ENCODE measurements at regions not wholly inside any gene's neighbourhood (a gene's known extent, or its start where the extent isn't known, plus 50 kb on each side); places are given as distances from the start of the nearest gene placed in this dataset.
A peak's percentile ranks its signal among the peaks of the same experiment; 100 is the strongest.
"Not testable (repeated sequence)": the region's sequence is repeated elsewhere in the genome, so short reads cannot be mapped to it uniquely, and the experiment has no call there.

- no peak for DNase-seq
These were observed 255.2 kb downstream of the MDFIC start for GRCh38 chr7:115177103-115177502.

DNA sequence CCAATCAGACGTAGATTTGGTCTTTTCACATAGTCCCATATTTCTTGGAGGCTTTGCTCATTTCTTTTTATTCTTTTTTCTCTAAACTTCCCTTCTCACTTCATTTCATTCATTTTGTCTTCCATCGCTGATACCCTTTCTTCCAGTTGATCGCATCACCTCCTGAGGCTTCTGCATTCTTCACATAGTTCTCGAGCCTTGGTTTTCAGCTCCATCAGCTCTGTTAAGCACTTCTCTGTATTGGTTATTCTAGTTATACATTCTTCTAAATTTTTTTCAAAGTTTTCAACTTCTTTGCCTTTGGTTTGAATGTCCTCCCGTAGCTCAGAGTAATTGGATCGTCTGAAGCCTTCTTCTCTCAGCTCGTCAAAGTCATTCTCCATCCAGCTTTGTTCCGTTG lies 250.5 kb downstream of the MDFIC start:
- not testable (repeated sequence) for DNase-seq

DNA sequence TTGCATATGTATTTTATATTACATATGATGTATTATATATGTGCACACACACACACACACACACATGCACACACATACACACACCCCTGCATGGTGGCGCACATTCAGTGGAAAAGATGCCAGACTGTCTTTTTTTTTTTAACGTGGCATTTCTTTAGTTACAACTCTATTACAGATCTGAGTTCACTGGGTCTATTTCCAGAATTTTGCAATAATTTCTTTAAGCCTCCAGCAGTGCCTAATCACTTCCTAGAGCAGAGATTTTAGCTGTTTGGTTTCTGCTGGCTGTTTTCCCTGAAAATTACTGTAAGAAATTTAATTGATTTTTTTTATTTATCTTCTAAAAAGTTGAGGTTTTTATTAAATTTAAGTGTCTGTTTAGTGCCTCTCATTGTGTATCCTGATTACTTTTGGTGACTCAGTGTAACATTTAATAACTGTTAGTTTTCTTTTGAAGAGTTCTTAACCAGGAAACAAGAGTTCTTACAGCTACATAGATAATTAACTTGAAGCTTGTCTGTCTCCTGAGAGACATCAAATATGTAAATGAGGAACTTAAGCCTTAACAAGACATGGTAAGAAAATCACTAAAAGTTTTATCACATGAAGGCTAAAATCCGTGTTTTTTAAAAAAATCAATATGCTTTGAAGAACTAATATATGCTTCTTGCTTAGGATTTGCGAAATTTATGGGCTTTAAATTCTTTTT lies 232.0 kb downstream of the MDFIC start:
- DNase-seq, result no peak

DNA sequence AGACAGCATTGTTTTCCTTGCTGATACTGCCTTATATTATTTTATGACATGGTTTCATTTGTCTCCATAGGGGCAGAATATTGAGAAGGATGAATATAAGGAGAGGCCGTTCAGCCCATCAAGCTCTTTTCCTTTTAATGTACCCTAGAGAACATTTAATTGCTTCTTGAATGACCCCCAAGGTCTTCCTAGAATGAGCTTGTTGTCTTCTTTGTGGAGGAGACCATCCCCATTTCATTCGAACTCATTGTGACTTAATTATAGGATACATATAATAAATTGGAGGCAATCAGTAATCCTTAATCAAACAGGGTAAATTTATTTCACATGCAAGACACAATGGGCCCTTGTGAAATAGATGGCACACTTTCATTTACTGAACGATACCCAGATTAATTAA lies 231.3 kb downstream of the MDFIC start:
- DNase-seq, result no peak

DNA sequence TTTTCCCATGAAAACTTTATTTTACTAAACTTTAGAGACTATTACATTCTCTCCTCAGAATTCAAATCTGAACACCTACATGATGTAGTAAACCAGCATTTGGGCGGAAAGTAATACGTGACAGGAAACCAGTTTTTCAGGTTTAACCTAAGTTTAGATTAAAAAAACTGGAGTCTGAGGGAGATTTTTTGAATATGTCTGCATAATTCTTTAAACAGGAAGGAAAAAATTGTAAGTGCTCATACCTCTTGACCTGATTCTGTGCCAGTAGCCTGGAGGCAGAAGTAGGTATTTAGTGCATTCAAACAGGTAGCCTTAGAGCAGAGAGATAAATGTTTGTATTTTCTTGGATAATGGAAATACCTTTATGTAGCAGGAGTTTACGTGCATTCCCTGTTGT lies 224.3 kb downstream of the MDFIC start:
- no peak for DNase-seq

GRCh38 chr7:115145512-115145911 lies 223.6 kb downstream of the MDFIC start:
- no peak for DNase-seq

DNA sequence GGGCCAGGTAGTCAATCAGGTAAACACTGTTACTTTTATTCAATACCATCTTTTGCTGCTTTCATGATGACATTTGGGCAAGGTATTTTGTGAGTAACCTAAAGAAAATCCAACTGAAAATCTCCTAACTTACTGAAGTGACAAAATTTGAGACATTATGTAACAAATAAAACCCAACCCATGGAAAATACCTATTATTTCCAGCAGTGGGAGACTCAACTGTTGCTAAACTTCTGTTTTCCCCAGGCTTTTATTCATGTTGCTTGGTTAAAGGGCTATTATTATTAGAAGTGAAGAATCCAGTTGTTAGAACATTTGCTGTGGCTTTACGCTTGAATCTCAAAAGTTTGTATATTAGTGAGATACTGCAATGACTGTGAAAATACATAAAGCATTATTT lies 215.9 kb downstream of the MDFIC start:
- DNase-seq, result no peak

DNA sequence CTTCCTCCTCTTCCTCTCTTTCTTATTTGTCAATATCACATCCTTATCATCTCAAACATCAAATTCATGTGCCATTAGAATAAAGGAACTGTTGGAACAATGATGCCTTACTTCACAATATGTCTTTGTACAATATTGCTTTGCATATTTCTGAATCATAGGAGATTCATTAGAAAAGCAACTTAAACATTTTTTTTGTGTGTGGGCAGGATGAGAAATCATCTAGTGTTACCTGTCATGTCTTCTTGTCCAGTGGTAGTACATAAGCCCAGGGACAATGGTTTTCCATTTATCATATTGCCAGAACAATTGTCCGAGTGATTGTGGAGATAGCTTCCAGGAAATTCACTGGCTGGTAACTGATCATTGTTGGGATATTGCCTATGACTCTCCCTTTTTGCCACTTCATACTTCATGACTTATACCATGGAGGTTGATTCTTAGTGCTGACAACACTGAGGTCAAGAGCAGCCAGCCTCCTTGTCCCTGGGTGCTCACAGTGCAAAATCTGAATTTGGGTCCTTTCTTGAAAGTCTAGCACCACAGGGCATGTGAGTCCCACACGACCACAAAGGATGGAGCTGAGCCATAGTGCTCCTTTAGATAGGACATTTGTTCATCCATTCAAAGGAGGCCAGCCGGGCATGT lies 215.0 kb downstream of the MDFIC start:
- DNase-seq, result no peak

GRCh38 chr7:115135769-115136410 lies 214.0 kb downstream of the MDFIC start:
- no peak for DNase-seq

- peak in 1 of 2 donors; percentile 30 for DNase-seq
These were observed 213.3 kb downstream of the MDFIC start for GRCh38 chr7:115135146-115135545.

GRCh38 chr7:115133248-115133647 lies 211.4 kb downstream of the MDFIC start:
- DNase-seq, result no peak

GRCh38 chr7:115132096-115132495 lies 210.2 kb downstream of the MDFIC start:
- no peak for DNase-seq

DNA sequence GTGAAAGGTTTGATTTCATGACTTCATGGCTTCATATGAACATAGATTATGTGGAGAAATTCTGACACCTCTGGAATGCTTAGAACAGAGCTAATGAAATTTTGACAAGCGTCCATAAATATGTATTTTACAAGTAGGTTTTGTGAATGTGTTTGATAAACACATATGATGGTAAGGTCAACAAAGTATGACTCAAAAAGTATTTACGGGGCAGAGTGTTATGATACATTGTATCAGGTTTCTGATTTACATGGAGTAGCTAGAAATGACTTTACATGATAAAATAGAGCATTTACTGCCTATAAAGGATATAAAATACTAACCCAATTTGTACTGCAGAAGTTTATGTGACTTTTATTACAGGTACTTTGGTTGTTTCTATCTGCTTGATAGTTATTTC lies 206.3 kb downstream of the MDFIC start:
- DNase-seq, result no peak

GRCh38 chr7:115127399-115128021 lies 205.6 kb downstream of the MDFIC start:
- DNase-seq, result no peak

DNA sequence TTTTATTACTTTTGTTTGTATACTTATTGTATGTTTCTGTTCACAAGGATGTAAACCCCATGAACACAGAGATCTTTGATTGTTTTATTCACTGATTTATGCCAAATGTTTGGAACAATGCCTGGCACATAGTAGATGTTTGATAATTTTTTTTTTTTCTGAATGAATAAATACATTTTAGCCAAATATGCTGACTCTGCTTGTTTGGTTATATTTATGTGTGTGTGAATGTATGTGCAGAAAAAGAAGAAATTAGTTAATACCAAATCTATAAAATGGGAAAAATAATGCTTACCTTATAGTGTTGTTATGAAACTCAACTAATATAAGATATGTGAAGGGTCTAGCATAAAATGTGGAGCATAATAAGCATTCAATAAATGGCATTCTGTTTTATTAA lies 203.9 kb downstream of the MDFIC start:
- DNase-seq, result no peak

DNA sequence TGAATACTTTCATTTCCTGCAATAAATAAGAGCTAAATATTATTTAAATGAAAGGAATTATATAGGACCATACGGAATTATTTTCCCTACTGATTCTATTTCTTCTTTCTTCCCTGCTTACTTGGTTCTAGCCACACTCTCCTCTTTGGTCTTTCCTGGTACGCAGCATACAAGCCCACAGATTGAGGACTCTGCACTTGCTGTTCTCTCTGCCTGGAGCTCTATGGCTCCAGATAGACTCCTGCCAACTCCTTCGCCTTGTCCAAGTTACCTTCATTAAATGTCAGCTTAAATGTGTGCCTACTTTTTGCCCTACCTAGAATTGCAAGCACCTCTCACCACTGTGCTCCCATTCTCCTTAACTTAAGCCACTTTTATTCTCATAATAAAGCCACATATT lies 203.4 kb downstream of the MDFIC start:
- no peak for DNase-seq

DNA sequence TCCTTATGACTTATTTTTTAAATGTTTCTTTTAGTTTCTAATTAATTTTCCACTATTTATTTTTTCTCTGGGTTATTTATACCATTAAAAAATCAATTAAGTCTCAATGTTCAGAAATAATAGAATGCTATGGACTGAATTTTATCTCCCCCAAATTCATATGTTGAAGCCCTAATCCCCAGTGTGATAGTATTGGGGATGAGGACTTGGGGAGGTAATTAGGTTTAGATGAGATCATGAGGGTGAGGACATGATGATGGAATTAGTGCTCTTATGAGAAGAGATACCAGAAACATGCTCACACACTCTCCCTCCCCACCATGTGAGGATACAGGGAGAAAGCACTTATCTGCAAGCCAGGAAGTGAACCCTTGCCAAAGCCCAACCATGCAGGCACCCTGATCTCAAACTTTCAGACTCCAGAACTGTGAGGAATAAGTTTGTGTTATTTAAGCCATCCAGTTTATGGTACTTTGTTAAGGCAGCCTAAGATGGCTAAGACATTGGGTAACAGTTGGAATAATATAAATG lies 202.6 kb downstream of the MDFIC start:
- no peak for DNase-seq

DNA sequence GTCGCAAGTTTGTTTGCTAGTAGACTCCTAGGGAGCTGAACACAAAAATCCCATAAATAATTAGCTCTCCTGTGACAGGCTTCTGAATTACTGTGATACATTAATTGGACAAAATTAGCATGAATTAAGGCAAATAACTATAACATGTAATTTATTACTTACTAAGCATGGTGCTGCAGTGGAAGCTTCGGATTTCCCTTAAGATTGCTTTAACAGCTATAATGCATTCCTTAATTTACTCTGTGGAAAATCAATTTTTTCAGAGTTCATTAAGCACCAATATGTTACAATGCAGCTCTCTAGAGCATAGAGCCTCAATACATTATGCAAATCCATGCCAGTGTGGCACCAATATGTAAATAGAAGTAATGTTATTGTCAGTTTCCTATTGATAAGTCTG lies 201.5 kb downstream of the MDFIC start:
- no peak for DNase-seq

GRCh38 chr7:115122388-115122787 lies 200.5 kb downstream of the MDFIC start:
- no peak for DNase-seq

- DNase-seq, result no peak
These were observed 195.9 kb downstream of the MDFIC start for GRCh38 chr7:115117748-115118147.

DNA sequence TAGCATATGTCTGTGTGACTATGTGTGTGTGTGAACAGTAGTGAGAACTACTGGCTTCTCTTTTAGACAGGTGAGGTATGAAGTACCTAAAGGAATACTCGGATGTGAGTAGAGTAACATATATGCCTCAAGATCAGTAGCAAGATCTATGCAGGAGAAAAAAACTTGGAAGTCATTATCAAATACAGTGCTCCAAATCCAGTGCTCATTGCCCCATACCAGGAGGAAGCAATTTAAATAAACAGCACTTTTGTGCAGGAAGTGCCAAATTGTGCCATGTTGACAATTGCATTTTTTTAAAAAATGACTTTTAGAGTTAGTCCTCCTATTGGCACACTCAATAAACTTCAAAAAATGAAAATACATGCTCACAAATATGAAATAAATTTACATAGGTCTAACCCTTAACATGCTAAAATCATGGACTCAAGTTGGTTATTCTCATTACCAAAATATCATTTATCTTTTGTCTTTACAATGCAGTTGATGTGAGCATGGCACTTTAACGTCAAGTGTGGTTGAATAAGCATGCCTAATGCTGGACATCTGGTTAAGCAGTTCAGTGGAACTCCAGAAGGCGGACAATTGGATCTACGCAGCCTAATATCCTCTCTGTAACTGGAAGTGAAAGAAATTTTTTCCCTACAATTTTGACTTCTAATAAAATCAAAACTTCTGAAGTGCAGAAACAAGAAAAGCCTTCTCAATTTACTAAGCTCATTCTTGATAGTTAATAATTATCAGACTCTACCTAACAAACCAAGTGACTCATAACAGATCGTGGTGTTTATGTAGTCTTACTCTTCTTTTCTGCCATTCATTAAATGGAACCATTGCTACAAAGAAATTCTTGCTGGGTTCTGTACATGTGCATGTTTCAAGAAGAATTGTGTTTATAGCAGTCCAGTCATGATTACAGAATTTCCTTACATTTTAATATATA lies 195.2 kb downstream of the MDFIC start:
- DNase-seq, result no peak

GRCh38 chr7:115113776-115114175 lies 191.9 kb downstream of the MDFIC start:
- DNase-seq, result no peak
